Hepatocyte (in vitro differentiated cells): ENCODE measurements at regions not wholly inside any gene's neighbourhood (a gene's known extent, or its start where the extent isn't known, plus 50 kb on each side); places are given as distances from the start of the nearest gene placed in this dataset.
A peak's percentile ranks its signal among the peaks of the same experiment; 100 is the strongest.

Experiments used
- DNase-seq: peaks from one replicate; pipeline ENCODE4 v3.0.0-alpha.2; 2016; ENCODE audit warnings: low spot score
- H2AFZ ChIP-seq: fragments of 200-600 bp; sonication (generic); 2 replicates; pipeline ENCODE4 v1.6.0; 2016; ENCODE audit warnings: antibody characterized with exemption, mild to moderate bottlenecking
- H3K27ac ChIP-seq: fragments of 200-600 bp; sonication (generic); 2 replicates; pipeline ENCODE4 v1.5.1; 2016; ENCODE audit warnings: mild to moderate bottlenecking
- H3K27me3 ChIP-seq: fragments of 200-600 bp; sonication (generic); 2 replicates; pipeline ENCODE4 v1.6.1; 2016
- H3K36me3 ChIP-seq: fragments of 200-600 bp; sonication (generic); replicated peaks from 2 replicates; pipeline ENCODE4 v1.5.1; 2016; ENCODE audit warnings: low read depth; ENCODE audit not compliant: insufficient read depth
- H3K4me1 ChIP-seq: fragments of 200-600 bp; sonication (generic); 2 replicates; pipeline ENCODE4 v1.5.1; 2016; ENCODE audit warnings: mild to moderate bottlenecking, moderate library complexity; ENCODE audit not compliant: insufficient read depth
- H3K4me2 ChIP-seq: fragments of 200-600 bp; sonication (generic); 2 replicates; pipeline ENCODE4 v1.6.0; 2016
- H3K4me3 ChIP-seq: fragments of 200-600 bp; sonication (generic); 2 replicates; pipeline ENCODE4 v1.5.1; 2016; ENCODE audit warnings: mild to moderate bottlenecking
- H3K79me2 ChIP-seq: fragments of 200-600 bp; sonication (generic); 2 replicates; pipeline ENCODE4 v1.6.0; 2017; ENCODE audit warnings: mild to moderate bottlenecking
- H3K9me2 ChIP-seq: fragments of 200-600 bp; sonication (generic); replicated peaks from 2 replicates; pipeline ENCODE4 v1.6.0; 2017; ENCODE audit warnings: mild to moderate bottlenecking; ENCODE audit not compliant: insufficient read depth
- H3K9me3 ChIP-seq: fragments of 200-600 bp; sonication (generic); 2 replicates; pipeline ENCODE4 v1.5.1; 2016; ENCODE audit warnings: low read depth, mild to moderate bottlenecking
- H4K20me1 ChIP-seq: fragments of 200-600 bp; sonication (generic); 2 replicates; pipeline ENCODE4 v1.6.0; 2016; ENCODE audit warnings: mild to moderate bottlenecking; ENCODE audit not compliant: insufficient read depth, poor library complexity, severe bottlenecking
- CTCF ChIP-seq: fragments of 200-600 bp; sonication (generic); IDR thresholded peaks from 2 replicates; pipeline ENCODE4 v1.5.1; 2016; ENCODE audit warnings: antibody characterized with exemption, mild to moderate bottlenecking; ENCODE audit not compliant: poor library complexity
- EZH2 ChIP-seq: fragments of 200-600 bp; sonication (generic); IDR thresholded peaks from 2 replicates; pipeline ENCODE4 v1.6.1; 2016; ENCODE audit warnings: antibody characterized with exemption, mild to moderate bottlenecking, borderline replicate concordance
- EZH2phosphoT487 ChIP-seq: fragments of 200-600 bp; sonication (generic); IDR thresholded peaks from one replicate; pipeline ENCODE4 v1.6.1; 2018; ENCODE audit warnings: antibody characterized with exemption, mild to moderate bottlenecking, low read depth, moderate library complexity; ENCODE audit not compliant: unreplicated experiment, severe bottlenecking
- WGBS: methylation state at CpG from one replicate; pipeline ENCODE4 v1.1.6; 2016; ENCODE audit warnings: low lambda C conversion rate; ENCODE audit errors: missing lambda C conversion rate; 5-methylcytosine and 5-hydroxymethylcytosine counted together

GRCh38 chr3:171548917-171549316 lies 88.7 kb upstream of the TNIK start:
- no peaks in the 10 kb centered on the region for H3K79me2 ChIP-seq
- peaks cover 13% of the 10 kb centered on the region for H3K4me1 ChIP-seq
- TF ChIP-seq EZH2 (no peak), EZH2phosphoT487 (no peak), CTCF (no peak)
- H3K4me3 ChIP-seq = no peak overlapping the region
- H4K20me1 ChIP-seq = no peaks in the 10 kb centered on the region
- no peaks in the 10 kb centered on the region for H3K27me3 ChIP-seq
- no peaks in the 10 kb centered on the region for H3K9me3 ChIP-seq
- H3K27ac ChIP-seq = peak overlapping the region; percentile 87
- H2AFZ ChIP-seq = no peak overlapping the region
- no peaks in the 10 kb centered on the region for H3K36me3 ChIP-seq
- DNase-seq = no peak
- peak overlapping the region; percentile 64 for H3K4me2 ChIP-seq
- 20% methylated on average over 4 of the region's 4 CpGs for WGBS
- H3K9me2 ChIP-seq = no peaks in the 10 kb centered on the region

GRCh38 chr3:171543759-171544300 lies 83.6 kb upstream of the TNIK start:
- H3K27ac ChIP-seq = no peak overlapping the region
- WGBS = 95% methylated on average over 7 of the region's 7 CpGs
- H3K9me2 ChIP-seq = no peaks in the 10 kb centered on the region

GRCh38 chr3:171542976-171543375 lies 82.8 kb upstream of the TNIK start:
- Histone ChIP-seq H3K27ac (no peak overlapping the region), H3K27me3 (no peaks in the 10 kb centered on the region), H3K4me2 (no peak overlapping the region), H3K79me2 (no peaks in the 10 kb centered on the region), H3K4me1 (no peaks in the 10 kb centered on the region), H4K20me1 (no peaks in the 10 kb centered on the region), H2AFZ (no peak overlapping the region), H3K36me3 (no peaks in the 10 kb centered on the region), H3K9me3 (no peaks in the 10 kb centered on the region), H3K9me2 (no peaks in the 10 kb centered on the region), H3K4me3 (no peak overlapping the region)
- TF ChIP-seq CTCF = no peak
- no peak for TF ChIP-seq EZH2
- no peak for TF ChIP-seq EZH2phosphoT487
- WGBS = 37% methylated on average over 2 of the region's 2 CpGs
- no peak for DNase-seq

More at GRCh38 chr3:171543759-171544300, 83.6 kb upstream of the TNIK start:
- no peak overlapping the region for H3K4me2 ChIP-seq
- peaks cover 7% of the 10 kb centered on the region for H3K4me1 ChIP-seq
- no peak overlapping the region for H3K4me3 ChIP-seq
- TF ChIP-seq CTCF (no peak), EZH2phosphoT487 (no peak), EZH2 (no peak)
- no peaks in the 10 kb centered on the region for H3K27me3 ChIP-seq
- no peak overlapping the region for H2AFZ ChIP-seq
- H4K20me1 ChIP-seq = no peaks in the 10 kb centered on the region
- DNase-seq = no peak
- H3K9me3 ChIP-seq = no peaks in the 10 kb centered on the region
- no peaks in the 10 kb centered on the region for H3K36me3 ChIP-seq
- H3K79me2 ChIP-seq = no peaks in the 10 kb centered on the region

- no peaks in the 10 kb centered on the region for H3K4me1 ChIP-seq
- no peaks in the 10 kb centered on the region for H3K27me3 ChIP-seq
- no peaks in the 10 kb centered on the region for H3K9me2 ChIP-seq
- no peak overlapping the region for H3K27ac ChIP-seq
- H3K4me2 ChIP-seq = no peak overlapping the region
- no peak overlapping the region for H3K4me3 ChIP-seq
- H3K79me2 ChIP-seq = no peaks in the 10 kb centered on the region
- no peak for DNase-seq
- no peaks in the 10 kb centered on the region for H4K20me1 ChIP-seq
- H2AFZ ChIP-seq = no peak overlapping the region
- no peaks in the 10 kb centered on the region for H3K9me3 ChIP-seq
- no peaks in the 10 kb centered on the region for H3K36me3 ChIP-seq
- no peak for TF ChIP-seq CTCF
- no peak for TF ChIP-seq EZH2phosphoT487
- no peak for TF ChIP-seq EZH2
Observed at GRCh38 chr3:171541647-171542046, 81.4 kb upstream of the TNIK start.
